ENCODE measurements at regions not wholly inside any gene's neighbourhood (a gene's known extent, or its start where the extent isn't known, plus 50 kb on each side); places are given as distances from the start of the nearest gene placed in this dataset.

GRCh38 chr13:104140552-104140951 lies 1074.3 kb upstream of the SLC10A2 start:
- DNase-seq (ENCODE audit: low read depth in 2 of 2): peak; percentile 5 to 73
- Histone ChIP-seq H3K4me2 (ENCODE audit: extremely low read depth, insufficient read depth, low read length) (no peak overlapping the region), H3K4me3 (replicated peaks in 1 of 4; ENCODE audit: control extremely low read depth in 1 of 4, insufficient read depth in 1 of 4, low read depth in 3 of 4, low read length in 4 of 4) (no peak overlapping the region), H3K36me3 (ENCODE audit: control insufficient read depth, insufficient read depth, low read length) (no peaks in the 10 kb centered on the region), H2AFZ (ENCODE audit: low read length) (no peak overlapping the region), H3K27ac (ENCODE audit: insufficient read depth, low read length) (no peak overlapping the region), H3K9me3 (ENCODE audit: control insufficient read depth, insufficient read depth, low read depth, low read length) (no peaks in the 10 kb centered on the region), H4K20me1 (ENCODE audit: control insufficient read depth, extremely low read depth, insufficient read depth, low read length) (no peaks in the 10 kb centered on the region), H3K4me1 (ENCODE audit: control insufficient read depth, extremely low read depth, insufficient read depth, low read length) (no peaks in the 10 kb centered on the region), H3K9ac (ENCODE audit: insufficient read depth, low read length) (no peak overlapping the region), H3K79me2 (ENCODE audit: control insufficient read depth, insufficient read depth, low read length) (no peaks in the 10 kb centered on the region), H3K27me3 (ENCODE audit: control insufficient read depth, insufficient read depth, low read length) (no peaks in the 10 kb centered on the region)
- no peak for TF ChIP-seq EZH2 (IDR thresholded peaks at IDR 0.05; ENCODE audit: low read length, missing control alignments)
- no peak for TF ChIP-seq CTCF (conservative IDR thresholded peaks at IDR 0.05 in 1 of 2, IDR thresholded peaks at IDR 0.05 in 1 of 2; ENCODE audit: low read depth in 1 of 2, low read length in 2 of 2)

- Histone ChIP-seq H4K20me1 (ENCODE audit: control insufficient read depth, extremely low read depth, insufficient read depth, low read length) (no peaks in the 10 kb centered on the region), H3K36me3 (ENCODE audit: control insufficient read depth, insufficient read depth, low read length) (no peaks in the 10 kb centered on the region), H2AFZ (ENCODE audit: low read length) (no peak overlapping the region), H3K4me3 (replicated peaks in 1 of 4; ENCODE audit: control extremely low read depth in 1 of 4, insufficient read depth in 1 of 4, low read depth in 3 of 4, low read length in 4 of 4) (no peak overlapping the region), H3K79me2 (ENCODE audit: control insufficient read depth, insufficient read depth, low read length) (no peaks in the 10 kb centered on the region), H3K9me3 (ENCODE audit: control insufficient read depth, insufficient read depth, low read depth, low read length) (no peaks in the 10 kb centered on the region), H3K4me1 (ENCODE audit: control insufficient read depth, extremely low read depth, insufficient read depth, low read length) (no peaks in the 10 kb centered on the region), H3K27me3 (ENCODE audit: control insufficient read depth, insufficient read depth, low read length) (no peaks in the 10 kb centered on the region), H3K9ac (ENCODE audit: insufficient read depth, low read length) (no peak overlapping the region), H3K4me2 (ENCODE audit: extremely low read depth, insufficient read depth, low read length) (no peak overlapping the region), H3K27ac (ENCODE audit: insufficient read depth, low read length) (no peak overlapping the region)
- TF ChIP-seq EZH2 (IDR thresholded peaks at IDR 0.05; ENCODE audit: low read length, missing control alignments) (no peak), CTCF (conservative IDR thresholded peaks at IDR 0.05 in 1 of 2, IDR thresholded peaks at IDR 0.05 in 1 of 2; ENCODE audit: low read depth in 1 of 2, low read length in 2 of 2) (no peak)
- DNase-seq (ENCODE audit: low read depth in 2 of 2): no peak
These were observed 1071.2 kb upstream of the SLC10A2 start for GRCh38 chr13:104137416-104137815.

DNA sequence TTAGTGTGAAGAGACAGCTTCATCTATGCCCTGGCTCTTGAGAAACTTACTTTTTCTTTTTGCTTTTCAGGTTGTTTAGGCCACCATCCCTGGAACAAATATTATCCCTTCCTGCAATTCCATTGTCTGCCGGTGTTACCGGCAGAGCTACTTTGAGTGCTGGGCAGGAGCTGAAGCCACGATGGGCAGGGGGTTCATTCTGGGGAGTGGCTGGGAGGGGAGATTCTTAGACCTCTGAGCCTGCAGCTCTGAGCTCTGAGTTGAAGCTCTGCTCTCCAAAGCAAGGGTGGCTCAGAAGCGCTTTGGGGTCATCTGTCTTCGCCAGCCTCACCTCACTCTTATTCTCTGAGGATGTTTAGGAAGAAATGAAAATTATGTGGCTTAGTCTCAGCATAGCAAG lies 1066.6 kb upstream of the SLC10A2 start:
- no peaks in the 10 kb centered on the region for H4K20me1 ChIP-seq (ENCODE audit: control insufficient read depth, extremely low read depth, insufficient read depth, low read length)
- H3K27ac ChIP-seq (ENCODE audit: insufficient read depth, low read length): no peak overlapping the region
- no peaks in the 10 kb centered on the region for H3K4me1 ChIP-seq (ENCODE audit: control insufficient read depth, extremely low read depth, insufficient read depth, low read length)
- no peak overlapping the region for H3K4me3 ChIP-seq (replicated peaks in 1 of 4; ENCODE audit: control extremely low read depth in 1 of 4, insufficient read depth in 1 of 4, low read depth in 3 of 4, low read length in 4 of 4)
- no peaks in the 10 kb centered on the region for H3K27me3 ChIP-seq (ENCODE audit: control insufficient read depth, insufficient read depth, low read length)
- no peak overlapping the region for H3K9ac ChIP-seq (ENCODE audit: insufficient read depth, low read length)
- no peaks in the 10 kb centered on the region for H3K36me3 ChIP-seq (ENCODE audit: control insufficient read depth, insufficient read depth, low read length)
- DNase-seq (ENCODE audit: low read depth in 2 of 2): no peak
- H3K4me2 ChIP-seq (ENCODE audit: extremely low read depth, insufficient read depth, low read length): no peak overlapping the region
- H2AFZ ChIP-seq (ENCODE audit: low read length): no peak overlapping the region
- no peak for TF ChIP-seq CTCF (conservative IDR thresholded peaks at IDR 0.05 in 1 of 2, IDR thresholded peaks at IDR 0.05 in 1 of 2; ENCODE audit: low read depth in 1 of 2, low read length in 2 of 2)
- H3K79me2 ChIP-seq (ENCODE audit: control insufficient read depth, insufficient read depth, low read length): no peaks in the 10 kb centered on the region
- H3K9me3 ChIP-seq (ENCODE audit: control insufficient read depth, insufficient read depth, low read depth, low read length): no peaks in the 10 kb centered on the region
